H1 (cell line): ENCODE measurements at regions not wholly inside any gene's neighbourhood (a gene's known extent, or its start where the extent isn't known, plus 50 kb on each side); places are given as distances from the start of the nearest gene placed in this dataset.
A peak's percentile ranks its signal among the peaks of the same experiment; 100 is the strongest.

ENCODE experiments used
- CTCF ChIA-PET: fragments of 300-600 bp; sonication (Branson Sonifier 250); formaldehyde crosslinking; loops from one replicate; lab custom pipeline; 2021; ENCODE audit not compliant: partially characterized antibody; lab: Charles Lee
- POLR2A ChIA-PET: fragments of 300-600 bp; sonication (Branson Sonifier 250); formaldehyde crosslinking; loops from one replicate; lab custom pipeline; 2021; ENCODE audit warnings: inconsistent platforms; ENCODE audit not compliant: partially characterized antibody; lab: Charles Lee
- DNase-seq, 2 experiments: peaks; one replicate each; pipeline versions ENCODE4 v3.0.0 to v3.0.0-alpha.2; 2010 to 2022; ENCODE audit warnings: low spot score in 2 of 2, low read depth in 1 of 2, mixed read lengths in 1 of 2
- FAIRE-seq: peaks from 2 replicates; lab custom pipeline; 2011; peaks lifted over from hg19 to GRCh38; lab: Jason Lieb, UNC
- H2AFZ ChIP-seq: 2 replicates; pipeline ENCODE4 v1.8.1; 2012; ENCODE audit warnings: low read length, inconsistent platforms
- H2AK5ac ChIP-seq: 2 replicates; pipeline ENCODE4 v1.6.1; 2013; ENCODE audit warnings: low read depth, low read length
- H2BK120ac ChIP-seq: replicated peaks from 2 replicates; pipeline ENCODE3; 2013; ENCODE audit warnings: low read depth, low read length, inconsistent platforms
- H2BK12ac ChIP-seq: 2 replicates; pipeline ENCODE4 v1.6.1; 2013; ENCODE audit warnings: low read depth, low read length
- H2BK15ac ChIP-seq: 2 replicates; pipeline ENCODE4 v1.6.1; 2013; ENCODE audit warnings: low read length
- H2BK20ac ChIP-seq: 2 replicates; pipeline ENCODE4 v1.6.1; 2013; ENCODE audit warnings: low read length
- H2BK5ac ChIP-seq: 2 replicates; pipeline ENCODE4 v1.6.1; 2013; ENCODE audit warnings: low read depth, low read length
- H3K14ac ChIP-seq: 2 replicates; pipeline ENCODE4 v1.6.1; 2013; ENCODE audit warnings: inconsistent platforms; ENCODE audit not compliant: insufficient read length
- H3K18ac ChIP-seq: 2 replicates; pipeline ENCODE4 v1.6.1; 2013; ENCODE audit warnings: low read length; ENCODE audit errors: extremely low read depth
- H3K23ac ChIP-seq: 2 replicates; pipeline ENCODE4 v1.6.1; 2013; ENCODE audit warnings: inconsistent platforms; ENCODE audit not compliant: insufficient read length
- H3K23me2 ChIP-seq: 2 replicates; pipeline ENCODE4 v1.6.1; 2013; ENCODE audit warnings: low read depth, low read length
- H3K27ac ChIP-seq: 2 replicates; pipeline ENCODE4 v1.6.1; 2011; ENCODE audit warnings: low read depth, low read length, inconsistent platforms
- H3K27me3 ChIP-seq, 4 experiments: replicated peaks in 1 of 4; 1 replicate in 1 of 4; 2 replicates in 3 of 4; pipeline versions ENCODE4 v1.6.1 to v1.8.1; 2011 to 2013; ENCODE audit warnings: low read length in 3 of 4, mild to moderate bottlenecking in 3 of 4, inconsistent platforms in 2 of 4, mixed read lengths in 2 of 4, moderate library complexity in 1 of 4; ENCODE audit not compliant: control insufficient read depth in 3 of 4, insufficient read depth in 3 of 4; ENCODE audit errors: extremely low read depth in 1 of 4
- H3K36me3 ChIP-seq, 4 experiments: 2 replicates each; pipeline versions ENCODE4 v1.6.1 to v1.8.1; 2011 to 2013; ENCODE audit warnings: mild to moderate bottlenecking in 4 of 4, low read length in 3 of 4, moderate library complexity in 2 of 4, control low read depth in 1 of 4, inconsistent platforms in 1 of 4; ENCODE audit not compliant: insufficient read depth in 4 of 4, control insufficient read depth in 2 of 4
- H3K4ac ChIP-seq: replicated peaks from 2 replicates; pipeline ENCODE3; 2013; ENCODE audit warnings: low read length, low read depth, mixed read lengths, inconsistent platforms; ENCODE audit not compliant: insufficient read length
- H3K4me1 ChIP-seq, 4 experiments: replicated peaks in 1 of 4; 1 replicate in 1 of 4; 2 replicates in 3 of 4; pipeline versions ENCODE4 v1.6.1 to v1.8.1; 2011 to 2013; ENCODE audit warnings: low read length in 3 of 4, inconsistent platforms in 2 of 4, mixed read lengths in 1 of 4; ENCODE audit not compliant: insufficient read depth in 4 of 4, control insufficient read depth in 3 of 4
- H3K4me2 ChIP-seq, 2 experiments: 2 replicates each; pipeline versions ENCODE4 v1.6.1 to v1.8.1; 2011 to 2013; ENCODE audit warnings: low read depth in 2 of 2, low read length in 2 of 2, control low read depth in 1 of 2, inconsistent platforms in 1 of 2, mild to moderate bottlenecking in 1 of 2; ENCODE audit not compliant: insufficient read depth in 1 of 2
- H3K4me3 ChIP-seq, 4 experiments: fragments of 200-600, 300-600 bp in 1 of 4; sonication (generic), shearing (Covaris generic), sonication (Bioruptor Twin) in 1 of 4; 2 replicates each; pipeline versions ENCODE4 v1.5.1 to v1.8.1; 2011 to 2016; ENCODE audit warnings: low read length in 4 of 4, low read depth in 3 of 4, control low read depth in 2 of 4, inconsistent platforms in 2 of 4, mild to moderate bottlenecking in 2 of 4, mixed read lengths in 1 of 4, moderate library complexity in 1 of 4; ENCODE audit not compliant: insufficient read depth in 2 of 4; ENCODE audit errors: extremely low read depth in 1 of 4
- H3K56ac ChIP-seq: replicated peaks from 2 replicates; pipeline ENCODE3; 2013; ENCODE audit warnings: low read depth, mild to moderate bottlenecking, mixed read lengths, low read length, inconsistent platforms; ENCODE audit not compliant: insufficient read length
- H3K79me1 ChIP-seq: 2 replicates; pipeline ENCODE4 v1.6.1; 2013; ENCODE audit warnings: low read depth, low read length, control low read depth
- H3K79me2 ChIP-seq, 2 experiments: 2 replicates each; pipeline versions ENCODE4 v1.6.1 to v1.8.1; 2012 to 2013; ENCODE audit warnings: low read length in 2 of 2, mild to moderate bottlenecking in 2 of 2, inconsistent platforms in 1 of 2; ENCODE audit not compliant: insufficient read depth in 2 of 2, control insufficient read depth in 1 of 2
- H3K9ac ChIP-seq, 4 experiments: replicated peaks in 1 of 4; 1 replicate in 1 of 4; 2 replicates in 3 of 4; pipeline versions ENCODE4 v1.6.1 to v1.8.1; 2011 to 2013; ENCODE audit warnings: low read depth in 3 of 4, low read length in 3 of 4, control low read depth in 2 of 4, mild to moderate bottlenecking in 2 of 4, moderate library complexity in 2 of 4, inconsistent platforms in 1 of 4; ENCODE audit errors: extremely low read depth in 1 of 4
- H3K9me3 ChIP-seq, 2 experiments: 2 replicates each; pipeline versions ENCODE4 v1.6.1 to v1.8.1; 2012 to 2013; ENCODE audit warnings: mild to moderate bottlenecking in 2 of 2, moderate library complexity in 2 of 2, control low read depth in 1 of 2, inconsistent platforms in 1 of 2, low read depth in 1 of 2, low read length in 1 of 2, mixed read lengths in 1 of 2; ENCODE audit not compliant: insufficient read depth in 2 of 2
- H4K20me1 ChIP-seq, 2 experiments: replicated peaks in 1 of 2; 2 replicates each; pipeline versions ENCODE3 to v1.8.1; 2011 to 2013; ENCODE audit warnings: inconsistent platforms in 2 of 2, low read length in 2 of 2, mild to moderate bottlenecking in 1 of 2; ENCODE audit not compliant: insufficient read depth in 2 of 2, control insufficient read depth in 1 of 2
- H4K5ac ChIP-seq: 2 replicates; pipeline ENCODE4 v1.6.1; 2013; ENCODE audit warnings: low read length, low read depth, mixed read lengths, inconsistent platforms; ENCODE audit not compliant: insufficient read length
- H4K8ac ChIP-seq: 2 replicates; pipeline ENCODE4 v1.8.0; 2013; ENCODE audit warnings: mild to moderate bottlenecking, moderate library complexity, low read length, inconsistent platforms; ENCODE audit not compliant: insufficient read depth; ENCODE audit errors: extremely low read depth
- H4K91ac ChIP-seq: replicated peaks from 2 replicates; pipeline ENCODE3; 2013; ENCODE audit warnings: low read length, mixed read lengths, inconsistent platforms; ENCODE audit not compliant: insufficient read length
- BRCA1 ChIP-seq: IDR thresholded peaks from 2 replicates; pipeline ENCODE4 v1.6.1; 2012; ENCODE audit warnings: low read depth, low read length, improper control_type of control experiment
- CHD1 ChIP-seq: IDR thresholded peaks from 2 replicates; pipeline ENCODE4 v1.6.1; 2012; ENCODE audit warnings: low read depth, low read length, improper control_type of control experiment
- GABPA ChIP-seq: IDR thresholded peaks from 2 replicates; pipeline ENCODE4 v1.6.1; 2011; ENCODE audit warnings: mild to moderate bottlenecking, low read length, moderate library complexity, borderline replicate concordance; ENCODE audit not compliant: insufficient read depth
- SP1 ChIP-seq: IDR thresholded peaks from 2 replicates; pipeline ENCODE4 v1.6.1; 2011; ENCODE audit warnings: low read depth, low read length
- SP2 ChIP-seq: IDR thresholded peaks from 2 replicates; pipeline ENCODE4 v1.6.1; 2012; ENCODE audit warnings: mild to moderate bottlenecking, low read length, inconsistent platforms
- SRF ChIP-seq: IDR thresholded peaks from 2 replicates; pipeline ENCODE4 v1.6.1; 2011; ENCODE audit warnings: mild to moderate bottlenecking, low read depth, low read length, moderate library complexity
- TBP ChIP-seq: IDR thresholded peaks from 2 replicates; pipeline ENCODE4 v1.6.1; 2011; ENCODE audit warnings: low read depth, low read length, improper control_type of control experiment
- WGBS, 2 experiments: shearing (Covaris generic) in 1 of 2; methylation state at CpG; one replicate each; pipeline versions ENCODE4 v1.1.6 to v1.1.7; 2013 to 2015; ENCODE audit warnings: low lambda C conversion rate in 2 of 2, mixed read lengths in 2 of 2, inconsistent platforms in 1 of 2, low coverage in 1 of 2, missing lambda C conversion rate in 1 of 2; ENCODE audit not compliant: insufficient replicate concordance in 2 of 2, insufficient coverage in 1 of 2, insufficient read length in 1 of 2; ENCODE audit errors: extremely low coverage in 1 of 2, missing lambda C conversion rate in 1 of 2; 5-methylcytosine and 5-hydroxymethylcytosine counted together
- TF ChIP-seq, protein P1 (sequence below): IDR thresholded peaks from 2 replicates; pipeline ENCODE4 v1.6.1; 2012; ENCODE audit warnings: inconsistent platforms
- TF ChIP-seq, protein P2 (sequence below): IDR thresholded peaks from 2 replicates; pipeline ENCODE4 v1.6.1; 2012; ENCODE audit warnings: inconsistent platforms
- TF ChIP-seq, protein P3 (sequence below), 3 experiments: IDR thresholded peaks; 1 replicate in 2 of 3; 2 replicates in 1 of 3; pipeline versions ENCODE4 v1.5.1 to v1.6.1; 2011; ENCODE audit warnings: low read length in 3 of 3, mild to moderate bottlenecking in 3 of 3, inconsistent platforms in 2 of 3, low read depth in 1 of 3, moderate library complexity in 1 of 3; ENCODE audit not compliant: insufficient read depth in 1 of 3; ENCODE audit errors: control extremely low read depth in 1 of 3

DNA sequence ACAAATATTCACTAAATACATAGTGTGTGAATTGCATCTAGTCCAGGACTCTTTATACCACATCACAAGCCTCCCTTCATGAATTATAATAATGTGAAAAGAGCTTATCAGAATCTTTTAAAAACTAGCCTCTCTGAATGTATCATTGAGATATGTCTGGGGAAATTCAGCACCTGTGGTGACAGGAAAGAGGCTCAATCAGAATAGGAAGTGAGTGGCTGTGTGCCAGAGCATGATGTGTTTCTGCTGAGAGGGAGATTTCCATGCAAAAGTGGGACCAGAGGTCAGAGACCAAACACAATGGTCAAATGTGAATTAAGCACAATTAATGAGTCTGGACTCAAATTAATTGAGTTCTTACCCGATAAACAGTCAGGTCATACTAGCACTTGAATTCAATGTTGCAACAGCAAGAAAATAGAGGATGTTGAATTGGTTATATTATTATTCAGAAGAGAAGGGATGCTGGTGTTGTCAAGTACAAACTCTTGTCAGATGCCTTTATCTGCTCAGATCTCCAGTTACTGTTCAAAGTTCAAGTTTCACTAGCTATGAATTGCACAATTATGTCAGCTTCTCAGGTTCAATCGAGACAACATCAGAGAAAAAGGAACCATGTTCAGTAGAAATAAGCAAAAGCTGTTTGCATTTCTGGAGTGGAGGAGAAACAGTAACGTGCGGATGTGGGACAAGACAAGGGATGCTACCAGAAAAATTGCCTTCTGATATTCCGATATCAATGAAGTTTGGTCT, 226.2 kb downstream of the ZNF326 start:
- no peak overlapping the region for H4K5ac ChIP-seq
- H3K23me2 ChIP-seq: no peaks in the 10 kb centered on the region
- H2BK12ac ChIP-seq: no peak overlapping the region
- no peak overlapping the region for H3K23ac ChIP-seq
- H3K56ac ChIP-seq: no peak overlapping the region
- no peak overlapping the region for H2AFZ ChIP-seq
- H2BK120ac ChIP-seq: no peak overlapping the region
- no peaks in the 10 kb centered on the region; a peak in 1 of 8 replicates for H3K36me3 ChIP-seq
- ChIA-PET POLR2A (interaction anchor here (1.1 kb wide), 1 partner anchor 9 kb away, joined by 4 read pairs; no protein-coding TSS in a partner anchor), CTCF (no interaction called here)
- FAIRE-seq: no peak
- no peak overlapping the region for H2BK15ac ChIP-seq
- no peak overlapping the region for H2BK5ac ChIP-seq
- no peak overlapping the region for H3K4ac ChIP-seq
- no peaks in the 10 kb centered on the region for H3K79me1 ChIP-seq
- no peak overlapping the region for H4K91ac ChIP-seq
- no peaks in the 10 kb centered on the region for H3K27me3 ChIP-seq
- no peaks in the 10 kb centered on the region; a peak in 2 of 7 replicates for H3K4me1 ChIP-seq
- H3K14ac ChIP-seq: no peak overlapping the region
- H3K4me3 ChIP-seq: 0 out of 8 replicates have a peak overlapping the region, but pooled peaks of 1 of the 4 experiments have one; percentile 76
- H4K8ac ChIP-seq: no peak overlapping the region
- H4K20me1 ChIP-seq: no peaks in the 10 kb centered on the region
- H3K9ac ChIP-seq: no peak overlapping the region
- H3K79me2 ChIP-seq: no peaks in the 10 kb centered on the region
- H3K9me3 ChIP-seq: peaks cover 10% of the 10 kb centered on the region in 2 experiments
- H3K4me2 ChIP-seq: 0 out of 4 replicates have a peak overlapping the region, but pooled peaks of 1 of the 2 experiments have one; percentile 57
- 87% methylated on average over 5 of the region's 5 CpGs; no CpG with 5 or more reads in 1 of the 2 experiments for WGBS, 2 experiments
- no peak for DNase-seq
- H3K18ac ChIP-seq: no peak overlapping the region
- no peak overlapping the region for H2BK20ac ChIP-seq
- no peak overlapping the region for H3K27ac ChIP-seq
- H2AK5ac ChIP-seq: no peak overlapping the region
- TF ChIP-seq SP2 (no peak), BRCA1 (no peak), SRF (no peak), CHD1 (no peak), GABPA (no peak), TBP (no peak), SP1 (no peak)
- TF ChIP-seq, protein P1, sequence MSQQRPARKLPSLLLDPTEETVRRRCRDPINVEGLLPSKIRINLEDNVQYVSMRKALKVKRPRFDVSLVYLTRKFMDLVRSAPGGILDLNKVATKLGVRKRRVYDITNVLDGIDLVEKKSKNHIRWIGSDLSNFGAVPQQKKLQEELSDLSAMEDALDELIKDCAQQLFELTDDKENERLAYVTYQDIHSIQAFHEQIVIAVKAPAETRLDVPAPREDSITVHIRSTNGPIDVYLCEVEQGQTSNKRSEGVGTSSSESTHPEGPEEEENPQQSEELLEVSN: no peak
- TF ChIP-seq, protein P2, sequence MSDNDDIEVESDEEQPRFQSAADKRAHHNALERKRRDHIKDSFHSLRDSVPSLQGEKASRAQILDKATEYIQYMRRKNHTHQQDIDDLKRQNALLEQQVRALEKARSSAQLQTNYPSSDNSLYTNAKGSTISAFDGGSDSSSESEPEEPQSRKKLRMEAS: no peak
- TF ChIP-seq, protein P3, sequence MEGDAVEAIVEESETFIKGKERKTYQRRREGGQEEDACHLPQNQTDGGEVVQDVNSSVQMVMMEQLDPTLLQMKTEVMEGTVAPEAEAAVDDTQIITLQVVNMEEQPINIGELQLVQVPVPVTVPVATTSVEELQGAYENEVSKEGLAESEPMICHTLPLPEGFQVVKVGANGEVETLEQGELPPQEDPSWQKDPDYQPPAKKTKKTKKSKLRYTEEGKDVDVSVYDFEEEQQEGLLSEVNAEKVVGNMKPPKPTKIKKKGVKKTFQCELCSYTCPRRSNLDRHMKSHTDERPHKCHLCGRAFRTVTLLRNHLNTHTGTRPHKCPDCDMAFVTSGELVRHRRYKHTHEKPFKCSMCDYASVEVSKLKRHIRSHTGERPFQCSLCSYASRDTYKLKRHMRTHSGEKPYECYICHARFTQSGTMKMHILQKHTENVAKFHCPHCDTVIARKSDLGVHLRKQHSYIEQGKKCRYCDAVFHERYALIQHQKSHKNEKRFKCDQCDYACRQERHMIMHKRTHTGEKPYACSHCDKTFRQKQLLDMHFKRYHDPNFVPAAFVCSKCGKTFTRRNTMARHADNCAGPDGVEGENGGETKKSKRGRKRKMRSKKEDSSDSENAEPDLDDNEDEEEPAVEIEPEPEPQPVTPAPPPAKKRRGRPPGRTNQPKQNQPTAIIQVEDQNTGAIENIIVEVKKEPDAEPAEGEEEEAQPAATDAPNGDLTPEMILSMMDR (IDR thresholded peaks at IDR 0.05; ENCODE audit: control extremely low read depth in 1 of 3, insufficient read depth in 1 of 3, low read depth in 1 of 3, low read length in 3 of 3): no peak
